Panc1 (cell line): ENCODE measurements at regions not wholly inside any gene's neighbourhood (a gene's known extent, or its start where the extent isn't known, plus 50 kb on each side); places are given as distances from the start of the nearest gene placed in this dataset.

Source experiments
- ATAC-seq: fragments of 200-7000 bp; cut with Tn5 transposase; 2 replicates; pipeline ENCODE4 v1.9.1; 2020; ENCODE audit warnings: mild to moderate bottlenecking, moderate library complexity
- BruUV-seq: library from RNA; stranded (reverse); fragments of 400-500 nt; replicated peaks from 2 replicates; lab custom pipeline; 2021; lab: Mats Ljungman, UMichigan
- CTCF ChIA-PET: fragments of 300-600 bp; sonication (Branson Sonifier 250); formaldehyde crosslinking; loops from one replicate; lab custom pipeline; 2022; ENCODE audit warnings: antibody characterized with exemption; lab: Charles Lee
- POLR2A ChIA-PET: fragments of 300-600 bp; sonication (Branson Sonifier 250); formaldehyde crosslinking; loops from one replicate; lab custom pipeline; 2022; ENCODE audit warnings: antibody characterized with exemption; lab: Charles Lee
- DNase-seq: peaks from one replicate; pipeline ENCODE4 v3.0.0-alpha.2; 2010; ENCODE audit warnings: low read depth, low spot score
- H3K27ac ChIP-seq: 2 replicates; pipeline ENCODE4 v1.5.1; 2011; ENCODE audit warnings: mild to moderate bottlenecking, low read length, inconsistent platforms
- H3K27me3 ChIP-seq: fragments of 200-500 bp; sonication (Bioruptor generic); 2 replicates; pipeline ENCODE4 v1.6.0; 2014; ENCODE audit warnings: low read length, inconsistent platforms; ENCODE audit not compliant: control insufficient read depth, insufficient read depth
- H3K36me3 ChIP-seq: fragments of 200-500 bp; sonication (Bioruptor generic); 2 replicates; pipeline ENCODE4 v1.5.1; 2014; ENCODE audit warnings: inconsistent platforms, mild to moderate bottlenecking, low read length, moderate library complexity; ENCODE audit not compliant: control insufficient read depth, insufficient read depth
- H3K4me1 ChIP-seq: 2 replicates; pipeline ENCODE4 v1.5.1; 2011; ENCODE audit warnings: inconsistent platforms, mild to moderate bottlenecking, low read length, moderate library complexity; ENCODE audit not compliant: control insufficient read depth, insufficient read depth
- H3K4me3 ChIP-seq, 2 experiments: 2 replicates each; pipeline ENCODE4 v1.5.1; 2011 to 2012; ENCODE audit warnings: low read depth in 2 of 2, low read length in 2 of 2, mild to moderate bottlenecking in 2 of 2, inconsistent platforms in 1 of 2, moderate library complexity in 1 of 2
- H3K9me3 ChIP-seq: fragments of 200-500 bp; sonication (Bioruptor generic); 2 replicates; pipeline ENCODE4 v1.5.1; 2014; ENCODE audit warnings: low read depth, mild to moderate bottlenecking, inconsistent platforms, low read length, moderate library complexity; ENCODE audit not compliant: control insufficient read depth, insufficient read depth
- CTCF ChIP-seq: fragments of 450-650 bp; IDR thresholded peaks from 2 replicates; pipeline ENCODE4 v1.5.1; 2017; ENCODE audit warnings: mild to moderate bottlenecking
- POLR2AphosphoS5 ChIP-seq: IDR thresholded peaks from 2 replicates; pipeline ENCODE4 v1.6.1; 2012; ENCODE audit warnings: mild to moderate bottlenecking, low read depth, low read length, moderate library complexity
- REST ChIP-seq, 2 experiments: IDR thresholded peaks; 2 replicates each; pipeline ENCODE4 v1.6.1; 2011 to 2012; ENCODE audit warnings: low read depth in 2 of 2, control low read depth in 1 of 2, low read length in 1 of 2, mild to moderate bottlenecking in 1 of 2, moderate library complexity in 1 of 2; ENCODE audit not compliant: insufficient read depth in 1 of 2
- SIN3A ChIP-seq: IDR thresholded peaks from 2 replicates; pipeline ENCODE4 v1.6.1; 2012; ENCODE audit warnings: low read depth, mild to moderate bottlenecking, low read length, moderate library complexity, borderline replicate concordance; ENCODE audit not compliant: insufficient read depth
- TCF7L2 ChIP-seq: IDR thresholded peaks from 2 replicates; pipeline ENCODE4 v1.6.1; 2011; ENCODE audit warnings: mild to moderate bottlenecking, low read depth, low read length, inconsistent platforms
- in situ Hi-C: cut with HindIII; loops from 2 replicates; pipeline ENCODE4 v1.10.0; 2016; ENCODE audit warnings: low sequenced_read_pairs, low pct_unique_long_range_greater_than_20kb
- intact Hi-C: fragments of 100-400 bp; cut with micrococcal nuclease; formaldehyde crosslinking; loops from one replicate; pipeline ENCODE4 v1.10.0; 2022; ENCODE audit not compliant: unreplicated experiment

- no peak overlapping the region for H3K27ac ChIP-seq
- H3K9me3 ChIP-seq = no peaks in the 10 kb centered on the region
- H3K4me1 ChIP-seq = no peaks in the 10 kb centered on the region
- in situ Hi-C loops = no loop called here
- intact Hi-C loops = no loop called here
- no peaks in the 10 kb centered on the region for H3K27me3 ChIP-seq
- no peaks in the 10 kb centered on the region for H3K36me3 ChIP-seq
- POLR2A ChIA-PET = no interaction called here
- ATAC-seq (no peak), DNase-seq (no peak)
- CTCF ChIA-PET = no interaction called here
- TF ChIP-seq SIN3A (no peak), TCF7L2 (no peak), REST (IDR thresholded peaks at IDR 0.05; ENCODE audit: insufficient read depth in 1 of 2, low read depth in 2 of 2, low read length in 1 of 2) (no peak), POLR2AphosphoS5 (no peak), CTCF (no peak)
- H3K4me3 ChIP-seq = no peak overlapping the region
- no TSS peak for BruUV-seq
Measured at GRCh38 chr9:90365666-90366065, 277.0 kb downstream of the DIRAS2 start.

GRCh38 chr9:90368241-90368640 is 274.4 kb downstream of the DIRAS2 start:
- no peaks in the 10 kb centered on the region for H3K9me3 ChIP-seq
- DNase-seq (no peak), ATAC-seq (no peak)
- intact Hi-C loops = no loop called here
- ChIA-PET CTCF (no interaction called here), POLR2A (no interaction called here)
- H3K36me3 ChIP-seq = no peaks in the 10 kb centered on the region
- no peak overlapping the region for H3K27ac ChIP-seq
- TF ChIP-seq TCF7L2 (no peak), POLR2AphosphoS5 (no peak), SIN3A (no peak), REST (IDR thresholded peaks at IDR 0.05; ENCODE audit: insufficient read depth in 1 of 2, low read depth in 2 of 2, low read length in 1 of 2) (no peak)
- H3K4me3 ChIP-seq = no peak overlapping the region
- no peaks in the 10 kb centered on the region for H3K4me1 ChIP-seq
- H3K27me3 ChIP-seq = no peaks in the 10 kb centered on the region
- in situ Hi-C loops = no loop called here
- no TSS peak for BruUV-seq
